HEK293T (cell line): ENCODE measurements at regions not wholly inside any gene's neighbourhood (a gene's known extent, or its start where the extent isn't known, plus 50 kb on each side); places are given as distances from the start of the nearest gene placed in this dataset.

Experiments
- CTCF ChIA-PET: fragments of 350-600 bp; formaldehyde crosslinking; extraction: SDS; loops from one replicate; lab custom pipeline; 2021; ENCODE audit warnings: antibody characterized with exemption, inconsistent platforms; lab: Yijun Ruan, JAX
- POLR2A ChIA-PET: fragments of 350-600 bp; formaldehyde crosslinking; extraction: SDS; loops from one replicate; lab custom pipeline; 2020; ENCODE audit warnings: antibody characterized with exemption, inconsistent platforms; lab: Yijun Ruan, JAX
- DNase-seq: peaks from one replicate; pipeline ENCODE4 v3.0.0; 2012; ENCODE audit warnings: mixed read lengths; ENCODE audit errors: extremely low spot score
- ARNT ChIP-seq: fragments of 450-650 bp; IDR thresholded peaks from 2 replicates; pipeline ENCODE4 v1.6.1; 2017; ENCODE audit warnings: mild to moderate bottlenecking
- BHLHE40 ChIP-seq: fragments of 450-650 bp; IDR thresholded peaks from 2 replicates; pipeline ENCODE4 v1.6.1; 2016; ENCODE audit warnings: mild to moderate bottlenecking, moderate library complexity, borderline replicate concordance
- CTBP1 ChIP-seq: fragments of 450-650 bp; IDR thresholded peaks from 2 replicates; pipeline ENCODE4 v1.6.1; 2016; ENCODE audit warnings: borderline replicate concordance
- ELF4 ChIP-seq: fragments of 450-650 bp; IDR thresholded peaks from 2 replicates; pipeline ENCODE4 v1.6.1; 2017; ENCODE audit warnings: antibody characterized with exemption
- FOXA1 ChIP-seq: fragments of 450-650 bp; IDR thresholded peaks from 2 replicates; pipeline ENCODE4 v1.6.1; 2016; ENCODE audit warnings: mild to moderate bottlenecking
- FOXK2 ChIP-seq: fragments of 450-650 bp; IDR thresholded peaks from 2 replicates; pipeline ENCODE4 v1.6.1; 2016; ENCODE audit warnings: mild to moderate bottlenecking
- FOXM1 ChIP-seq: fragments of 450-650 bp; IDR thresholded peaks from 2 replicates; pipeline ENCODE4 v1.6.1; 2017; ENCODE audit warnings: mild to moderate bottlenecking, borderline replicate concordance
- HDGF ChIP-seq: fragments of 450-650 bp; IDR thresholded peaks from 2 replicates; pipeline ENCODE4 v1.6.1; 2017; ENCODE audit warnings: antibody characterized with exemption, borderline replicate concordance
- L3MBTL2 ChIP-seq: fragments of 450-650 bp; conservative IDR thresholded peaks from 2 replicates; pipeline ENCODE4 v1.6.1; 2016; ENCODE audit warnings: mild to moderate bottlenecking
- LEF1 ChIP-seq: fragments of 450-650 bp; IDR thresholded peaks from 2 replicates; pipeline ENCODE4 v1.6.1; 2017; ENCODE audit warnings: mild to moderate bottlenecking, borderline replicate concordance
- NFRKB ChIP-seq: fragments of 450-650 bp; IDR thresholded peaks from 2 replicates; pipeline ENCODE4 v1.6.1; 2016; ENCODE audit warnings: mild to moderate bottlenecking, moderate library complexity
- SP1 ChIP-seq: fragments of 450-650 bp; IDR thresholded peaks from 2 replicates; pipeline ENCODE4 v1.6.1; 2017
- SUZ12 ChIP-seq: fragments of 450-650 bp; IDR thresholded peaks from 2 replicates; pipeline ENCODE4 v1.6.1; 2016; ENCODE audit warnings: mild to moderate bottlenecking
- TARDBP ChIP-seq: fragments of 450-650 bp; IDR thresholded peaks from 2 replicates; pipeline ENCODE4 v1.6.1; 2016
- ZNF384 ChIP-seq: fragments of 450-650 bp; IDR thresholded peaks from 2 replicates; pipeline ENCODE4 v1.6.1; 2016
- TF ChIP-seq, protein P1 (sequence below): fragments of 450-650 bp; IDR thresholded peaks from 2 replicates; pipeline ENCODE4 v1.6.1; 2016

DNA sequence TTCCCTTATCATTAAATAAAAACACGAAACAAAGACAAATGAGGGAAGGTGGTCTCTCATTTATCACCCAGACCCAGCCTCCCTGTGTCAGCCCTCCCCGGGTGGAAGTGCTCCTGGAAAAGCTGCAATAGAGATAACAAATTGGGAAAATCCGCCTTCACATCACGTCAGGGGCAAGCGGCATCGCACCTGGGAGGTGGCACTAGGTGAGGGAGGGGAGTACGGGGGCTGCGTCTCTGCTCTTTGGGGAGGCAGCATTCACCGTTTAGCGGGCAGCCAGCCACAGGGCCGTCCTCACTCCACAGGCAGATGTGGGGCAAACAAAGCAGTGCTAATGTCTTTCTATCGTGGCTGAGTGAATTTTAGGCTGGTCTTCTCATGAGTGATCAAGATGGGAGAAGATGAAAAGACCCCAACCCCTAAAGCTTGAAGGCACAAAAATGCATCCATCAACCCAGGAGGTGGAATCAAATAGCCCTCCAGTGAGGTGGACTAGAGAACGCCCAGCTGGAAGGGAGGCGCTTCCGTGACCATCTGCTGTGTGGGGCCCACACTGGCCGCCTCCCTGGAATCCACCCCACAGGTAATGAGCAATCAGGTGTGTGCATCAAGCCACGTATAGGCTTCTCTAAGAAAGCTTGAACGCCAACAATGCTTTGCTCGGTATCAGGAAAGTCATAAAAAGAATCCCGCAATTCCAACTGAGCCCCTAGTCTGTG, 629.5 kb downstream of the BRD1 start:
- POLR2A ChIA-PET: no interaction called here
- CTCF ChIA-PET: no interaction called here
- no peak for DNase-seq
- TF ChIP-seq ARNT (no peak), ELF4 (no peak), LEF1 (no peak), SP1 (no peak), TARDBP (no peak), L3MBTL2 (no peak), FOXK2 (no peak), HDGF (no peak), FOXA1 (no peak)
- TF ChIP-seq, protein P1, sequence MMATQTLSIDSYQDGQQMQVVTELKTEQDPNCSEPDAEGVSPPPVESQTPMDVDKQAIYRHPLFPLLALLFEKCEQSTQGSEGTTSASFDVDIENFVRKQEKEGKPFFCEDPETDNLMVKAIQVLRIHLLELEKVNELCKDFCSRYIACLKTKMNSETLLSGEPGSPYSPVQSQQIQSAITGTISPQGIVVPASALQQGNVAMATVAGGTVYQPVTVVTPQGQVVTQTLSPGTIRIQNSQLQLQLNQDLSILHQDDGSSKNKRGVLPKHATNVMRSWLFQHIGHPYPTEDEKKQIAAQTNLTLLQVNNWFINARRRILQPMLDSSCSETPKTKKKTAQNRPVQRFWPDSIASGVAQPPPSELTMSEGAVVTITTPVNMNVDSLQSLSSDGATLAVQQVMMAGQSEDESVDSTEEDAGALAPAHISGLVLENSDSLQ: no peak

DNA sequence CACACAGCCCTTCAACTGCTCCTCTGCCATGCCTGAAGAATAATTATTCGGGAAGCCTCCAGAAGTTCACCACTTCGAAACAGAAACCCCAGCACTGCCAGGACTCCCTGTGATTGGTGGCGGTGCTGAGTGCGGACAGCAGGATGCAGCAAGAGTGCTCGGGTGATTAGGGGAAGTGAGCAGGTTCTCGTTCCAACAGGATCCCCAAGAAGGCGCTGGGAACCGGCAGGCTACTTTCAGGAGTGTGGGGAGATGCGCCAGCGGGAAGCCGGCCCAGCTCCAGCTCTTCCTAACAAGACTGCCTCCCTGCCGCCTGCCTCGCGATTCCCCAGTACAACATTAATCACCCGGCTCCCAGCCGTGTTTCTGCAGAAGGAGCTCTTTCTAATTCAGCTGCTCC, 630.2 kb downstream of the BRD1 start:
- ChIA-PET CTCF (no interaction called here), POLR2A (no interaction called here)
- DNase-seq: no peak
- no peak for TF ChIP-seq NFRKB
- no peak for TF ChIP-seq BHLHE40
- TF ChIP-seq ARNT: no peak
- TF ChIP-seq FOXM1: no peak
- no peak for TF ChIP-seq HDGF
- TF ChIP-seq SUZ12: no peak

DNA sequence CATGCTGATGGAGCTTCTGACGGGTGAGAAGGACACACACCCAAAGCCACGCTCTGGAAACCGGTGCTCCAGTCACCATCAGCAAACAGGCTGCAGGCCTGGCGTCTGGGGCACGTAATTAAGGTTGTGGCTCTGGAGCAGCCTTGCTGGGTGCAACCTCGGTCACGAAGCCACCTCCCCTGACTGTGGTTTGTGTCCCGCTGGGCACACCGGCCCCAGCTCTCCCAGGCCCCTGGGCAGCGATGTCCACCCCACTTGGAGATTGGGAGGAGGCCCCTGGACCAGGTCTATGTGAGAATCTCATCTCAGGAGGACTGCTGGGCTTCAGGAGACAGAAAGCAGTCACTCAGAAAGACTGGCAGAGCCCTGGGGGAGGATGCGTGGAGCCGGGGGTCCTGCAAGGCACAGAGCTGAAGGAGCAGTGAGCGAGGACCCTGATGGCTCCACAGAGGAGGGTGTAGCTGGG, 631.6 kb downstream of the BRD1 start:
- CTCF ChIA-PET: no interaction called here

DNA sequence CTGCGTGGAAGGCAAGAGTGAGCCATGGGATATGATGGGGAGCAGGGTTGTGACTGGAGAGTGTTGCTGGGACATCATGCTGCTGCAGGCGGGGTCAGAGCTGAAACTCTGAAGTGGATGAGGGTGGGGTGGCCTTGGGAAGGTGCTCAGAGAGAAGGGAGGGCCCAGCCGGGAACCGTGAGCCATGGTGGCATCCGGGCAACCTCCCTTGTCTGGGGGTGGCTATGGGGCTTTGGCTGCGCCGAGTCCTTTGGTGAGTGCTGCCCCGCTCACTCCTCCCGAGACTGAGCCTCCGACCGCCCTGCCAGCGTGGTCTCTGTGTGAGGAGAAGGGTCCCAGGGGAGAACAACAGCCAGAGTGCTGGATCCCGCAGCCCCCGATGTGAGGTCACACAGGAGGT, 632.0 kb downstream of the BRD1 start:
- CTCF ChIA-PET: no interaction called here
- DNase-seq: no peak
- TF ChIP-seq SP1 (no peak), FOXM1 (no peak), BHLHE40 (no peak), ZNF384 (no peak), CTBP1 (no peak), SUZ12 (no peak), FOXA1 (no peak)
- TF ChIP-seq, protein P1: no peak
- POLR2A ChIA-PET: no interaction called here

More for the DNA sequence above, 631.6 kb downstream of the BRD1 start:
- TF ChIP-seq ZNF384 (no peak), HDGF (no peak), NFRKB (no peak), TARDBP (no peak), ELF4 (no peak), LEF1 (no peak), SUZ12 (no peak), FOXA1 (no peak), FOXK2 (no peak), BHLHE40 (no peak), L3MBTL2 (no peak), SP1 (no peak), ARNT (no peak), CTBP1 (no peak)
- DNase-seq: no peak
- POLR2A ChIA-PET: no interaction called here

DNA sequence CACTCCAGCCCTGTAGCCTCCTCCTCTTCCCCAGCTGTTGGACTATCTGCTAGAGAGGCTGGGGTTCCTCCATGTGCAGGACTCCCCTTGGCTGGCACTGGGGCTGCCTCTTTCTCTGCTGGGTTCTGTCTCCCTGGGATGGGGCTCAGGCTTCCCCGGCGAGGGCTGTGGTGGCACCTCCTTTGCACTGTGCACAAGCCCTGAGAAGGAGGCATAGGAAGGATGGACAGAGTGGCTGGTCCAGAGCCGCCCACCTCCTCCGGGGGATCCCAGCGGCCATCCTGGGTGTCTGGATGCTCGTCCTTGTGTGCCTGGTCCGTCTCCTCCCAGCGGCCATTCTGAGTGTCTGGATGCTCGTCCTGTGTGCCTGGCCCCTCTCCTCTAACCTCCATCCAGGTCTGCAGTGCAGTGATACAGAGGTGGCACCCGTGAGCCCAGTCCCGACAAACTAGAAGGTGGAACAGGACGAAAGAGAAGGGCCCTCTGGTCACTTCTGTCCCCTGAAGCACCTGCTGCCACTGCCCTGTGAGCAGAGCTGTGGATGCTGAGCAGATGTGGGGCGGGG, 633.7 kb downstream of the BRD1 start:
- no peak for TF ChIP-seq ELF4
- no peak for TF ChIP-seq CTBP1
- TF ChIP-seq FOXM1: no peak
- no peak for TF ChIP-seq LEF1
- no peak for TF ChIP-seq L3MBTL2
- TF ChIP-seq ZNF384: no peak
- no peak for TF ChIP-seq SUZ12
- TF ChIP-seq HDGF: no peak
- no peak for TF ChIP-seq NFRKB
- no peak for TF ChIP-seq ARNT
- no peak for TF ChIP-seq FOXA1
- TF ChIP-seq, protein P1: no peak
- TF ChIP-seq BHLHE40: no peak
- TF ChIP-seq SP1: no peak
- TF ChIP-seq TARDBP: no peak
- TF ChIP-seq FOXK2: no peak
- no peak for DNase-seq
- POLR2A ChIA-PET: no interaction called here
- CTCF ChIA-PET: no interaction called here

DNA sequence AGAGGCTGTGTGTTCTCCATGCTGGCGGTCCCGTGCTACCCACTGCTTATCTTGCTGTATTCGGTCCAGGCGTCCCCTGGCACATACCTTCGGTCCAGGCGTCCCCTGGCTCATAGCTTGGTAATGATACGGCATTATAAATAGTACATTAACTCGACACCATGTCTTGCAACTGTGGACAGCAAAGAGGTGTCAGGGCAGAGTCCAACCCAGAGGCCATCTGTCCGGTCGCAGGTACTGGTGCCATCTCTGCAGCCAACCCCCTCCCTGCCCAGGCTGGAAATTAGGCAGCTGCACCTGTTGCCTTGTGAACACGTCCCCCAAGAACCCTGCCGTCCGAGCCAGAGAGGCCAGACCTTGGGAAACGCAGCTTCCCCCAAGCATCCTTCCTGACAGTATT, 634.3 kb downstream of the BRD1 start:
- no peak for DNase-seq
- POLR2A ChIA-PET: no interaction called here
- TF ChIP-seq NFRKB: no peak
- no peak for TF ChIP-seq ELF4
- no peak for TF ChIP-seq BHLHE40
- TF ChIP-seq, protein P1: no peak
- TF ChIP-seq ZNF384: no peak
- TF ChIP-seq ARNT: no peak
- no peak for TF ChIP-seq HDGF
- no peak for TF ChIP-seq CTBP1
- no peak for TF ChIP-seq FOXM1
- no peak for TF ChIP-seq SP1
- TF ChIP-seq SUZ12: no peak
- TF ChIP-seq FOXK2: no peak
- no peak for TF ChIP-seq L3MBTL2
- TF ChIP-seq LEF1: no peak
- no peak for TF ChIP-seq FOXA1
- CTCF ChIA-PET: no interaction called here
